PFSK-1 (cell line): ENCODE measurements at regions not wholly inside any gene's neighbourhood (a gene's known extent, or its start where the extent isn't known, plus 50 kb on each side); places are given as distances from the start of the nearest gene placed in this dataset.

Experiments
- FOXP2 ChIP-seq: optimal IDR thresholded peaks from 2 replicates; pipeline ENCODE3; 2011; ENCODE audit warnings: borderline replicate concordance, control low read depth, inconsistent platforms; ENCODE audit not compliant: insufficient read depth; ENCODE audit errors: extremely low read length, extremely low read depth
- POLR2AphosphoS5 ChIP-seq: IDR thresholded peaks from 2 replicates; pipeline ENCODE4 v1.6.1; 2012; ENCODE audit warnings: low read depth, mild to moderate bottlenecking, control low read depth, low read length, moderate library complexity
- REST ChIP-seq, 2 experiments: IDR thresholded peaks; 2 replicates each; pipeline versions ENCODE4 v1.6.1 to v1.8.0; 2011 to 2012; ENCODE audit warnings: low read depth in 2 of 2, low read length in 2 of 2, control low read depth in 1 of 2, inconsistent platforms in 1 of 2, mild to moderate bottlenecking in 1 of 2, moderate library complexity in 1 of 2; ENCODE audit not compliant: insufficient read depth in 1 of 2
- SIN3A ChIP-seq: IDR thresholded peaks from 2 replicates; pipeline ENCODE4 v1.6.1; 2012; ENCODE audit warnings: mild to moderate bottlenecking, low read length, moderate library complexity, borderline replicate concordance; ENCODE audit not compliant: insufficient read depth
- TAF1 ChIP-seq: IDR thresholded peaks from 2 replicates; pipeline ENCODE4 v1.6.1; 2012; ENCODE audit warnings: low read length, control low read depth, borderline replicate concordance; ENCODE audit not compliant: insufficient read depth

DNA sequence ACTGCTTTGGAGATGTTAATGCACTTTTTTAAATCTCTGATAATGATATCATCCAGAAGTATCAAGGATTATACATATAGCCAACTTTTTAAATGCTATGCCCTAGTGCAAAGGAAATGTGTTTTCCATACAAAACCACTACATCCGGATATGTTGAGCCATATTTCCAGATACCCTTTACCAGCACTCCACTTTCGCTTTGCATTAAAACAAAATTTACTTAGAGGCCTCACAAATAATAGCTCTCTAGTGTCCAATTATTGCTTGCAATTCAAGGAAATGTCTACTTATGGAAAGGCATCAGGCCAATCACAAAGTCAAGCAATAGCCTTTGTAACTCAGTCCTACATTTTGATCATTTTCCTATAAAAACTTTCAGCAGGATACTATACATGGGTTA is 1072.8 kb upstream of the INTU start:
- no peak for TF ChIP-seq TAF1
- TF ChIP-seq FOXP2 = no peak
- no peak for TF ChIP-seq POLR2AphosphoS5
- TF ChIP-seq REST (IDR thresholded peaks at IDR 0.05; ENCODE audit: insufficient read depth in 1 of 2, low read depth in 2 of 2, low read length in 2 of 2) = no peak
- TF ChIP-seq SIN3A = no peak

GRCh38 chr4:126560794-126561193 is 1072.0 kb upstream of the INTU start:
- TF ChIP-seq REST (IDR thresholded peaks at IDR 0.05; ENCODE audit: insufficient read depth in 1 of 2, low read depth in 2 of 2, low read length in 2 of 2) (no peak), TAF1 (no peak), SIN3A (no peak), FOXP2 (no peak), POLR2AphosphoS5 (no peak)

DNA sequence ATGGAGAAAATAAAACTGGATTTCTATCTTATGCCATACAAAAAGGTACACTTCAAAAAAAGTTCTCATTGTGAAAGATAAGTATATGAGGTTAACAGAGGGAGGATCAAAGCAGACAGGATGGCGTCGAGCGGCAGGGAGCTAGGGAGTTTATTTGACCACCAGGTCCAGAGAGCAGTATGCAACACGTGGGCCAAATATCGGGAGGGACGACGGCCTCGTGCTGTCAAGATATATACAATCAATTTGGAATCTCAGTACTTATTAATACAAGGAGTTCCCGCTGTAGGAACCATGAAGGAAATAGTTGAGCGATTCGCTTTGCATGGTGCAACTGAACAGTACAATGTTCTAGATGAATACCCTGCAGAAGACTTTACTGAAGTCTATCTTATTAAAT is 1069.4 kb upstream of the INTU start:
- TF ChIP-seq FOXP2 (no peak), SIN3A (no peak), TAF1 (no peak), POLR2AphosphoS5 (no peak), REST (IDR thresholded peaks at IDR 0.05; ENCODE audit: insufficient read depth in 1 of 2, low read depth in 2 of 2, low read length in 2 of 2) (no peak)

DNA sequence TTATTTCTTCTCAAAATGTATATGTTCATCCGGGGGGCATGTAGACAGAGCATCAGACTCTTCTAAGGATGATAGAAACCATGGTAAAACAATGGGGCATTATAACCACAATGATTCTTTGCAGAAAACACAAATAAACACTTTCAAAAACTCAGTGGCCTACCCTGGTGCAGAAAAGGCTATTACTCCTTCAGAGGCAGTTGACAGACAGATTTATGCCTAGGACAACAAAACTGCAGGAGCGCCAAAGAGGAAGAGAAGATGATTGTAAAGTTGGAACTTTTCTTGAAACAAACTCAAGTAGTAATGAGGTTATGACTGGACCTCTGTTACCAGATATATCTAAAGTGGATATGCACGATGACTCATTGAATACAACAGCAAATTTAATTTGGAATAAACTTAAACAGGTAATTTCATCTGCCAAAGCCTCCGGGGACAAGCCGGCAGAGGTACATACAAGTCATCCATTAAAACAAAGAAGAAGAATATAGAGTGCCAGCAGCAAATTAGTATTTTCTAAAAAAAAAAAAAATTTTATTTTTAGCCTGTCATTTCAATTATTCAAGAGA is 1068.4 kb upstream of the INTU start:
- no peak for TF ChIP-seq REST (IDR thresholded peaks at IDR 0.05; ENCODE audit: insufficient read depth in 1 of 2, low read depth in 2 of 2, low read length in 2 of 2)
